AG09319 (cell line): ENCODE measurements at regions not wholly inside any gene's neighbourhood (a gene's known extent, or its start where the extent isn't known, plus 50 kb on each side); places are given as distances from the start of the nearest gene placed in this dataset.

Experiments
- DNase-seq: peaks from one replicate; pipeline ENCODE4 v3.0.0-alpha.2; 2010; ENCODE audit warnings: low read depth; ENCODE audit errors: extremely low read depth
- CTCF ChIP-seq: IDR thresholded peaks from 2 replicates; pipeline ENCODE4 v1.5.1; 2011; ENCODE audit warnings: low read depth, mild to moderate bottlenecking, inconsistent platforms, low read length, moderate library complexity

GRCh38 chr6:23531666-23532065 is 594.3 kb upstream of the NRSN1 start:
- TF ChIP-seq CTCF: no peak
- DNase-seq: no peak

- no peak for TF ChIP-seq CTCF
- DNase-seq: no peak
Measured at GRCh38 chr6:23532227-23532626, 593.8 kb upstream of the NRSN1 start.

GRCh38 chr6:23533311-23533710 is 592.7 kb upstream of the NRSN1 start:
- no peak for DNase-seq
- no peak for TF ChIP-seq CTCF

GRCh38 chr6:23533944-23534343 is 592.1 kb upstream of the NRSN1 start:
- no peak for TF ChIP-seq CTCF
- DNase-seq: no peak

- TF ChIP-seq CTCF: no peak
- DNase-seq: no peak
Measured at GRCh38 chr6:23534351-23534750, 591.7 kb upstream of the NRSN1 start.

GRCh38 chr6:23535101-23535500 is 590.9 kb upstream of the NRSN1 start:
- DNase-seq: no peak
- TF ChIP-seq CTCF: no peak

GRCh38 chr6:23537828-23538227 is 588.2 kb upstream of the NRSN1 start:
- DNase-seq: no peak
- TF ChIP-seq CTCF: no peak
